Stomach (tissue), 4 donors: ENCODE measurements at regions not wholly inside any gene's neighbourhood (a gene's known extent, or its start where the extent isn't known, plus 50 kb on each side); places are given as distances from the start of the nearest gene placed in this dataset.

Experiments used
- EP300 ChIP-seq: sonication (generic); formaldehyde crosslinking; IDR thresholded peaks from one replicate; pipeline ENCODE4 v1.6.1; 2017; ENCODE audit warnings: antibody characterized with exemption
- POLR2A ChIP-seq, 4 donors: fragments of 450-650 bp; IDR thresholded peaks; one replicate each; pipeline ENCODE4 v1.6.1; 2016; ENCODE audit warnings: antibody characterized with exemption in 4 of 4, control low read depth in 2 of 4, mild to moderate bottlenecking in 1 of 4, moderate library complexity in 1 of 4
- TF ChIP-seq, protein P1 (sequence below), 7 experiments: fragments of 450-650 bp in 4 of 7; fragments of 200-600 bp in 3 of 7; sonication (generic) in 3 of 7; IDR thresholded peaks; one replicate each; pipeline ENCODE4 v1.5.1; 2016 to 2019; ENCODE audit warnings: antibody characterized with exemption in 7 of 7, control low read depth in 2 of 7, mild to moderate bottlenecking in 1 of 7

DNA sequence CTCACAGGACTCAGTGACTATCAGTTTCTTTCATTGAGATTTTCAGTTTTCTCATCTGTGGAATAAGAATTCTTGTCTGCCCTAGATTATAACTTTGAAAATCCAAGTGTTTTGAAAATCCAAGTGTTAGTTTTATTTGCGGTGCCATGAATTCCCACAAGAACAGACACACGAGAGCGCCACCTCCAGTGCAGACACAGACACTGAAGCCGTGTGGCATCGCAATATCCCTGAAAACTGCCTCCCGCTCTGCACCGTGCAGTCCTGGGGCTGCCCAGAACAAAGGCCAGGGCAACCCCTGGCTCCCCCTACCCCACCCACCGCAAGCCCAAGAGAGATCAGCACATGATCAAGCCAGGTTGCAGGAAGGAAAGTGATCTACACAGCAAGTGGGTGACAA is 229.5 kb upstream of the ASIC2 start:
- TF ChIP-seq, protein P1, sequence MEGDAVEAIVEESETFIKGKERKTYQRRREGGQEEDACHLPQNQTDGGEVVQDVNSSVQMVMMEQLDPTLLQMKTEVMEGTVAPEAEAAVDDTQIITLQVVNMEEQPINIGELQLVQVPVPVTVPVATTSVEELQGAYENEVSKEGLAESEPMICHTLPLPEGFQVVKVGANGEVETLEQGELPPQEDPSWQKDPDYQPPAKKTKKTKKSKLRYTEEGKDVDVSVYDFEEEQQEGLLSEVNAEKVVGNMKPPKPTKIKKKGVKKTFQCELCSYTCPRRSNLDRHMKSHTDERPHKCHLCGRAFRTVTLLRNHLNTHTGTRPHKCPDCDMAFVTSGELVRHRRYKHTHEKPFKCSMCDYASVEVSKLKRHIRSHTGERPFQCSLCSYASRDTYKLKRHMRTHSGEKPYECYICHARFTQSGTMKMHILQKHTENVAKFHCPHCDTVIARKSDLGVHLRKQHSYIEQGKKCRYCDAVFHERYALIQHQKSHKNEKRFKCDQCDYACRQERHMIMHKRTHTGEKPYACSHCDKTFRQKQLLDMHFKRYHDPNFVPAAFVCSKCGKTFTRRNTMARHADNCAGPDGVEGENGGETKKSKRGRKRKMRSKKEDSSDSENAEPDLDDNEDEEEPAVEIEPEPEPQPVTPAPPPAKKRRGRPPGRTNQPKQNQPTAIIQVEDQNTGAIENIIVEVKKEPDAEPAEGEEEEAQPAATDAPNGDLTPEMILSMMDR (IDR thresholded peaks at IDR 0.05) = no peak
- TF ChIP-seq POLR2A (IDR thresholded peaks at IDR 0.05) (no peak), EP300 (no peak)
